Activated gamma-delta T cell treated with anti-CD3 and anti-CD28 coated beads, Interleukin-2, amount 50 U/mL, for 16 hours (primary cell): ENCODE measurements at regions not wholly inside any gene's neighbourhood (a gene's known extent, or its start where the extent isn't known, plus 50 kb on each side); places are given as distances from the start of the nearest gene placed in this dataset.

ENCODE experiments used
- DNase-seq: peaks from one replicate; pipeline ENCODE4 v3.0.0-alpha.2; 2020; ENCODE audit warnings: low read depth

DNA sequence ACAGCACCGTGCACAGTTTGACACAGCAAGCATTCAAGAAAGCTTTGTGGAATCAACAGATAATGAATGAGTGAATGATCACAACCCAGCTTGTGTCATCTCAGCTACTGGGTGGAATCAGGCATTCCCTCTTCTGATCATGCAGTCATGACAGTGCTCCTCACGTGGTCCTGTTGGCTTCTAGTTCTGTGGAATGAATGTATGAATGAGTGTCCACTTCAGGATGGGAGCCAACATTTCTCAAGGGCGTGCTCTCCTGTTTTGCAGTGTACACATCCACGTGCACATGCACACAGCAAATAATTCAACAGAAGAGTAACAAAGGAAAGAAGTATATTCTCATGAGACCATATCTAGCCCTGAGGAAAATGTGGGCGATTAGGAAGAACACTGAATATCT, 133.1 kb upstream of the NPVF start:
- DNase-seq, result no peak

DNA sequence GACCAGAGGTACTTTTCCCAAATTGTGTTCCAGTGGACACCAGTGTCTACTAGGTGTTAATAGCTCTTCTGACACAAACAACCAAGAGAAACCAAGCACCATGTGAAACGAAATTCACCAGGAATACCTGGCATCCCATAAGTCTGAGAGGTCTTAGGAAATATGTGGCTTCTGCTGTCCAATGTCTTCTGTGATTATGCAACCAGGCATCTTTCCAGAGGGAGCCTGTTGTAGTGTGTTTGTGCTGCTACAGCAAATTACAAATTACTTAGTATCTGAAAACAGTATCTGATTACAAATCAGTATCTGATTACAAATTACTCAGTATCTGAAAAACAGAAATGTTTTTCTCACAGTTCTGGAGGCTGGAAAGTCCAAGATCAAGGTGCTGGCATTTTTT, 133.6 kb upstream of the NPVF start:
- DNase-seq, result no peak

DNA sequence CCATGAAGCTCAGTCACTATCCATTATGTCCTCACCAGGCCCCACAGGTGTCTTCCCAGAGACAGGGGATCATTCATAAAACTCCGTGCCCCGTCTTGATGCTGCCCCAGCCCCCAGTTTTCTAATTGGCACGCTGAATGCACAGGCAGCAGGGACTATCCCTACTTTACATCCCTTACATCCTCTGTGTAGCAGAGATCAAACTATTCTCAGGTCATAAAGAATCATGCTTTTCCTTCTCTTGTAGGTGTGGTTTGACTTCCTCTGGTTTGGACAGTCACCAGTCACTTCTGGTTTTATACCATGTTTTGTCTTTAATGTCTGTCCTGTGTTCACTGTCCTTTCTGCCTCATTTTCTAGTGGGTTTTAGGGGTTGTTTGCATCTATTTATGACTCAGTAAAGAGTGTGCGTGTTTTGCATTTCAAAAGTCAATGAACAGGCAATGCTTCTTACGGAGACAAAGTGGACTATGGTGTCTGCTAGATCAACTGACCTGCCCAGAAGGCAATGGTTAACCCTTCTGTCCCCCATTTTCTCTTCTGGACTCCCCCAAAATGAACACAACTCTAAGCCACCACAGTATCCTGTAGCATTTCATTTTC, 140.4 kb upstream of the NPVF start:
- DNase-seq, result no peak

DNA sequence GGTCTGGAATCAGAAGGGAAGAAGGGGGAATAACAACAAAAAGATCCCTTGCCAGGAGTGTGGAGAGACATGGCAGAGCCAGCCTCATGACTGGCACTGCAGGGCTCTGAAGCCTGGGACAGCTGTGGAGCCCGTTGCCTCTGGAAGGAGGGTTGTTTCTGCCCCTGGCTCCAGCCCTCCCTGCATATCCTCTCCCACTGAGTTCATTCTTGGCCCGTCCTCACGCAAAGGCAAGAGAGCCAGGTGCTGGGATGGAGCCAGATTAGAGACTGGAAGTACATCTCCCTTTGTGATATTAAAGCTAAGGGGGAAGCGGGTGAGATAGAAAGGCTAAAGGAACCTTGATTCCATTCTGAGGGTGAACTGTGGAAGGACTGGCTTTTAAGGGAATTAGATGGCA, 141.5 kb upstream of the NPVF start:
- DNase-seq, result no peak

DNA sequence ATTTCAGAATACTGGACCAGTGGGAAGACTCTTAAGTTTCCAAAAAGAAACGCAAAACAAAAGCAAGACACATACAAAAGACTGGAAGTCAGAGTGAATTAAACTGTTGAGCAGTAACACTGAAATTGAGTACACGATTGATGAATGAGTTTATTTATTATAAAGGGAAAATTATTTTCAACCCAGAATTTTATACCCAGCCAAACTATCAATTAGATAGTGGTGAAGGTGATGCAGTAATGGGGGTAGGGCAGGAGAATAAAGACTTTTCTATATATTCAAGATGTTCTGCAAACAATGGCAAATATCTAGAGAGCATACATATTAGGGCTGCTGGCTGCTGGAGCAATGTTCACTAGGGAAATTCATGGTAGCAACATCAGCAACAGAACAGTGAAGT, 143.7 kb upstream of the NPVF start:
- no peak for DNase-seq

DNA sequence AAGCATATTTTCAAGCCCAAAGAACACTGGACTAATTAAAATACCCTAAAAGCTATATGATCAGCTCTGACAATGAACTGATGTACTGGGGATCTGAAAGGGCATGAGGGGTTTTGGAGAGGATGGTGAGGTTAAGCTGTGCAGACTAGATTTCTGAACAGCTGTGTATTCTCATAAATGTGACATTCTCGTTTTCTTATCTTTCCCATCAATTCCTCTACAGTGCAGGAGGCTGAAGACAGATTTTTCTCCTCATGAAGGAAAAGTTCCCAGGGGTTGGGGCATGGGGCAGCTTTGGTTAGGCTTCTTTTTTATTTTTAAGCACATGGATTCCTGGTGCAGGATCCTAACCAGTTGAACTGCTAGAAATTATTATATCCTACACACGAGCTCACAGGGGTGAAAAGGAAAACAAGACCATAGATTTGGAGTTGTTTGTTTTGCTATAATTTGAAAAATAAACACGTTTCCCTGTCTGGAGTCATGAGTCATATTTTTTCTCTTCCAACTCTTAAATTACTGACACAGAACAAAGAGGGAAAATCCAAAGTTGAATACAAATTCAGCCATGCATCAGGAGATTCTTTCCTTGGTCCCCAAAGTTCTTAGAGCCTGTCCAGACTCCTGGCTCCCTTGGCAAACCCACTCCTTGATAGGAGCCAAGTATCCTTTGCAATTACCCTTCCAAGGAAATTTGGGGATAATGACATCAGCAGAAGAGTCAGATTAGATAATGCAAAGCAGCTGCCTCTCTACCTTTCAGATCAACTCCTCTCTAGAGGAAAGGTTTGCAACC, 147.7 kb upstream of the NPVF start:
- no peak for DNase-seq

DNA sequence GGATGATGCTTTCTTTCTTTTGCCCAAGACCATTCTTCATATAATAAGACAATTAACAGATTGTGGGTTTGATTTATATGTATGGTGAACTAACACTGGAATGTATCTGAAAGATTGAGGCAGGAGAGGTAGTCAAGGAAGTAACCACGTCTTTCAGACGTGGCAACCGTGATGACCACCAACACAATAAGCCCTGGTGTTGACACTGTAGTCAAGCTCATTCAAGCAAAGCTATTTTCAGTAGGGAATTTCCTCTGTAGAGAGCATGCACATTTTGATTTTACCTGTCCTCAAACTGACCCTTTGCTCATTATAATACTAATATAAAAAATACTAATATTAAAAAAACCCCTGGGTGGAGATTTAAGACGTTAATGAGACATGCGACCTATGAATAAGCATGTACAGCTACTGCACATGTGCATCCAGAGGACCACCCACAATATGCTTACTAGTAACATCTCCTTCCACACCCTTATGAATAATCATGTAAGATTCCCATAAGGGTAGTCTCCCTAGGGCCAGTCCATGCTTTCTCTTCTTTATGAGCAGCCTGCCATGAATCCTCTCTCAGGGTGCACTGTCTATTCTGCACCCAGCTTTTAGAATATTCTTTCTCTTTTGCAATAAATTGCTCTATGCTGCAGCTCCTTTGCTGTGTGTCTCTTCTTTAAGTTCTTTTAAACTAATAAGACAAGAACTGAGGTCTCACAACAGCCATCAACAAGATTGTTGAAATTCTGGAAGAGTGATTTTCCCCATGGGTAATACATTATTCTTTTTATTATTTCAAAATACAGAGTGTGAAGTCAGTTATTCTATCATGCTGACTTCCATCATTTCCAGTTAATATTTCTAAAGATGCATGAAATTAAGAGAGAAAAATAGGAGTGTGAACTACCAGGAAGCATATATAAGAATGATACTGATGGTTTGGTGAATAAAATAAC, 151.3 kb upstream of the NPVF start:
- DNase-seq, result no peak

DNA sequence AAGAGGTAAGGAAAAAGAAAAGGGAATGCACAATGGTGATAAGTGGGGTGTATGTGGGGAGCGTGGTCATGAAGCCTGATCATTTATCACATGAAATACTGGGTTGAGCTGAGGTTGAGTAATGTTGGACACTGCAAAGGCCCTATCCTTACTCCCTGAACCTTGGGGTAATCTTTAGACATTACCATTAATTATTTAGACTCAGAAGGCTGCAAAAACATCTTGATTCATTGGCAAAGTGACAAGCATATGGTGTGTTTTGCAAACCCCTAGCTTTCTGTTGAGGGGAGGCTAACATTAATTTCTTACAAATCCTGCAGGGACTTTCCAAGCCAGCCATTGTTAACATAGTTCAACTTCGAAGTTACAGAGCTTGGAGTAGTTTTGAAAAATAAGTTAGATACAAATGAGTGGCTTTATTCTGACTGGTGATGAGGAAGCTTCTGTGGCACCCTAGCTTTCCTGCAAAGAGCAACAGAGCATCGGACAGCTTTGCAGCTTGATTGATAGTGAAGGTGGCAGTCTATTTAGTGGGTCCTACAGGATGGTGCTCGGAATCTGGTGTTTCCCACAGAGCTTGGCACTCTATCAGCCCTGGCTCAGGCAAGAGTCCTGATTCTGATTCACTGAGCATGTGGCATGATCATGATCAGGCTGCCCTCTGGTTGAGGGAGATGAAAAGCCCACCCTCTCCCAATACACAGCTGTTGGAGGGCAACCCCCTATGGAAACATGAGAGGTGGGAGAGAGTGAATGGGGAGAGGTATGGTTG, 153.7 kb upstream of the NPVF start:
- DNase-seq, result no peak

DNA sequence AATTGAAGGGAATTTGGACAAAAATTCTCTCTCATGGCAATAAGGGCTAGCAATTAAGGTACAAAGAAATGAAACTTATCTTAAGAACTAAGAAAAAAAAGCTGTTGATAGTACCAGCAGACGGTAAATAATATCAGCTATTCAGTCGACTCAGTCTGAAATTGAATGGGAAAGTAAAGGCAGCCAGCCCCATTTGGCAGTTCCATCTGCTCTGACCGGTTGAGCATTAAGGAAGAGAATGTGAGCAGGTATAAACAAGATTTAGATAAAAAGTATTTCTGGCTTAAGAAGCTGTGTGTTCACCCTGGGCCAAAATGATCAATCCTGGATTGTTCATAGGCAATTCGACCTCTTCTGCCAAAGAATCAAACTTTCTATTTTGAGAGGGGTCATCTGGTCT, 154.6 kb upstream of the NPVF start:
- no peak for DNase-seq

DNA sequence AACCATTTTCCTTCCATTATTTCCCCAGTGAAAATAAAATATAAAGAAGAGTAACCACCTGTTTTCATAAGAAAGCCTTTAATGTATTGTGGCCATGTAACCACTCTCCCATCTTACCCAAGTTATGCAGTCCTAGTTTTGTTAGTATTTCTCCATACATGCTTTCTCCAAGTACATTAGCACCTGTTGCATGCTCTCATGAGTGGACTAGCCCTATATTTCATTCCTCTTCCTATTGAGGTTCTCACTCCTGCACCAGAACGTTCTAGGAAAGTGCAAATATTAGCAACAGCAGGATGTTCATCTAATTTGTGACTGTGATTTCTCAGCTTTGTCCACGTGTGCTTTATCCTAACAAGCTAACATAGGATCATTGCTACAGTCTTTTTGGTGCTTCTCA, 155.1 kb upstream of the NPVF start:
- DNase-seq, result no peak

DNA sequence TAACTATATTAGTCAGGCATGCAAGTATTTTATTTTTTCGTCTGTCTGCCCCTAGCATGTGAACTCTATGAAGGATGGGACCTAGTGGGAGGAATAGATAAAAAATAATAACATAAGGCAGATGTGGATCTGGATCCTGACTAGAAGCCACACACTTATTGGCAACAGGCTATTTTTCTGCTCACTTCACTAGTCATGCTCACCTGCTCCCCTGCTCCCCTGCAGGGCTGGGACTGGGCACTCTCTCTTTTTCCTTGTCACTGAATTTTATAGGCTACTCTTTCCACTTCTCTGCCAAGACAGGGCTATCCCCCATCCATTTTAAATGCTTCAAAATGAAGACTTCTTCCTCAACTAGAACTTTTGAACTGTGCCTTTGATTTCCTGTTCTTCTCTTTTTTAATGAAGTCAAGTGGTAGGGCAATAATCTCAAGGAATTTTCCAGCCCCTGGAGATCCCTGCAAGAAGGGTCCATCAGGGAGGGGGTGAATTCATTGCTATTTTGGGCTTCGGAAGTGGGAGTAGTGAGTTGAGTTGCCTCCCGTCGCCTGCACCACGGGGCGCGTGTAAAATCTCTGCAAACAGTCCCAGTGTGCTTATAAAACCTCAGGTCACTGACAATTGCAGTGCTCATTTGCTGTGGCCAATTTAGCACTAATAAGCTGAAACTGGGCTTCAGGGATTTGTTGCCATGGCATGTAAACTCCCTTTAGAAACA, 156.7 kb upstream of the NPVF start:
- no peak for DNase-seq

DNA sequence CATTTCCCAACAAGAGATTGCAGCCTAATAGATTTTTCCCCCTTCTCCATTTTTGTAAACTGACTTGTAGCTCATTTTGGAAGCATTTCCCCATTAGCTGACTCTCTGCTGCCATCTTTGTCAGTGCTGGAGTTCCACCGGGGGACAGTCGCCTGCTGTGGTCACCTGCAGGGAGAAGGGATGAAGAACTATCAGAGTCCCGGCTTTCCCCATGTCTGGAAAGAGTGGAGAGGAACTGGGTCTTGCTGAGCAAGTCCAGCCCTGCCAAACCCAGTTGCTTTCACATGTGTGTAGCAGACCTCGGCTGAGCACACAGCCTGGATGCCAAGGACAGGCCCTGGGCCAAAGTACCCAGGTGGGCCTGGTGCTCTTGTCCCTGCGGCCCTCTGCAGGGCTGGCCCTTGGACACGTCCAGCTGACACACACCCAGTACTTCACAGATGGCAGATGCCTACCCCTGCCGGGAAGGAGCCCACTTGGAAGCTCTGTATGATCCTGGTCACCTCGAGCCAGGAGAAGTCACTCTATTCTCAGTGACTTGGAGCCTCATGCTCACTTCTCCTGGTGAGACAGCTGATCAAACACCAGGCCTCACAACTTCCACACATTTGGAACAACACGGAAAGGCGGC, 157.3 kb upstream of the NPVF start:
- no peak for DNase-seq

DNA sequence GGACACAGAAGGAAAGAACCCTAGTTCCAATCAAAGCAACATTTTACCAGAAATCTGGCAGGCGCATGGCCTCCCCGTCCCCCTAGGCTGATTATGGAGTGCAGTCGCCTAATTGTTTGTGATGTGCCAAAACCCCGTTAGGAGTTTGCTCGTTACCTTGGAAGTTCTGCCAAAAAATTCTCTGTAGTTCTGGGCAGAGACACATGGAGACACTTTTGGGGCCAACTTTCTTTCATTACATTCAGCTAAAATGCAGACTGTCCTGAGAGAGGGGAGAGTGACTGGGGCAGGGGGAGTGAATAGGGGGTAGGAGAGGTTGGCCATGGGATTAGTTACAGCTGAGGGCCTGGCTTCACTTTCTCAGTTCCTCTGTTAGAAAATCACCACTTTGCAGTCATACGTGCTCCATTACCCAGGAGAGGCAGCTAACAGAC, 158.0 kb upstream of the NPVF start:
- no peak for DNase-seq

DNA sequence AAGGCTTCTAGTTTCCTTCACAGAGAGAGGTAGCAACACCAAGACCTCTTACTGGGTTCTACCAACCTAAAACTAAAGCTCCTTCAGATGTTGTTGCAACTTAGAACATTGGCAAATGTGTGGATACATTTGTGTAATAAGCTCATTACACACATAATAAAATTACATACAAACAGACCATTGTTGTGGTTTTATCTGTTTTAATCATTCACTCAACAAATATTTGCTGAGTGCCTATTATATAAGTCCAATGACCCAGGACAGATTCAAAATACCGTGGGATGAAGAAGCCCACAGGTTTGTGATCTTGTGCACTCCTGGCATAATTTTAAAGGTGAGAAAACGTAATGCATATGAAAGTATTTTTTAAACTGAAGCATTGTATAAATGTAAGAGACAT, 160.4 kb upstream of the NPVF start:
- DNase-seq, result no peak

DNA sequence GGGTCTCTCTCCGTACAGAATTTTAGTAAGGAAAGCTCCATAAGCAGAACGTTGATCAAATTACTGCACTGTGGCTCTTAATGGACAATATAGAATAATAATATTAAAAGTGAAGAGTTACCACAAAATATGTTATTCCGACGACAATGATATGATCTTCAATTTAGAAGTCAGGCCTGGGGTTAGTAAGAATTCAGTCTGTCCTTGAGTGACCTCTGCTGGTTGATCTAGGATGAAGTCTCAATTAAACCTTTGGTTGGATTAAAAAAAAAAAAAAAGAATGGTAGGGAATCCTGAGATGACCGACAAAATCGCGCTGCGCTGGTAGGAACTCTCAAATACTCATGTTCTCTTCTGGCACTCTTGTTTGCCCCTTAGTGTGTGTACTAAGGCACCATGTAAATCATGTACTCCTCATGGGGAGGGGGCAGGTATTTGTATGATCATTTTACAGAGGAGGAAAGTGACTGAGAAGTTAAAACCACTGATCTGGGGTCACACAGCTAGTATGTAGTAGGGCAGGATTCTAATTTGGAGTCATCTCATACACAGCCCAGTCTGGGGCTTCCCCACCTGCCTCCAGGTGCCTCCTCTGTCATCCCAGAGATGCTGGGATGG, 161.3 kb upstream of the NPVF start:
- DNase-seq, result no peak

DNA sequence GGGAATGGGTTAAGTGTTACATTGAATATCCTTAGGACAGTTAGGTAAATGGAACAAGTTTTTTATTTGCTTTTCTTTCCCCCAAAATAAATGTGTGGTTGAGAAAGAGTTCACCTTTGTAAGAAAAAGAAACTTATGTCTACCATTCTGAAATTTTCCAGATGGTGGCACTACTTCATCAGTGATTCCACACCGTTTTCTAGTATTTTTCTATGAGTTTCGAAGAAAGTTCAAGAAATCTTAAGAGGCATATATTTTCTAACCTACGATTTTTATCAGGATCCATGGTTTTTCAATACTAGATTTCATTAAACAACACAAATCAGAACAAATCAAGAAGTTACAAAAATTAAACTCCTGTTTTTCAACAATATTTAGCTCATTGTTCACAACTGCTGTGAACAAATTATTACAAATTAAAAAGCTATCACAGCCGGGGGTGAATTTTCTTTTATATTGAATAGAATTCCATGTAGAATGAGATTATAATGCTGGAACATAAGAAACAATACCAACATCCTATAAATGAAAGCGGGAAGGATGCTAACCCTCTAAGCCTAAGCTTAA, 163.1 kb upstream of the NPVF start:
- DNase-seq, result no peak

DNA sequence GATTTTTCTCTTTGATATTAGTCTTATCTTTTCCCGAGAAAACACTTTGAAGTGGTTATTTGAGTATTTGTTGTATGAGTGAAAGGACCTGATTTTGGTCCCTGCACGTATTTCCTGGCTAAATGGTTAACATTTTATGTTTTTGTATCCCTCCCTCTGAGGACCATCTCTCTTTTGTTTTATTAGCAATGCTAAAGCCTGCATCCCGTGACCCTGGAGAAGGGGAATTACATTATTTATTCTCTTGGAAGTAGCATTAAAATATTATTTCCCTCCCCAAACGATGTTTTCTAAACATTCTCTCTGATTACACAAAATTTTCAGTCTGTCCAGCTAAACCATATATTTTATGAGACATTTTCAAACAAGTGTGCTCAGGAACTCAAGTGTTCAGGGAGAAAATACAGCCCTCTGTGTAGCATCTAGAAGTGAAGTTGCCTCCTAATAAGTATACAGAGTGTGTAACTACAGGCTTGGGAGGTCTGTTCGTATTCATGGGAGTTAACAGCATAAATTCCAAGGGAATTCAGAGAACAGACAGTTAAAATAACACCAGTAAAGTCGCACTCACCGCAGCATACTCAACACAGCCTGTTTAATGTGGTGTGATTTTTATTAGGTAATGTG, 163.8 kb upstream of the NPVF start:
- DNase-seq, result no peak

DNA sequence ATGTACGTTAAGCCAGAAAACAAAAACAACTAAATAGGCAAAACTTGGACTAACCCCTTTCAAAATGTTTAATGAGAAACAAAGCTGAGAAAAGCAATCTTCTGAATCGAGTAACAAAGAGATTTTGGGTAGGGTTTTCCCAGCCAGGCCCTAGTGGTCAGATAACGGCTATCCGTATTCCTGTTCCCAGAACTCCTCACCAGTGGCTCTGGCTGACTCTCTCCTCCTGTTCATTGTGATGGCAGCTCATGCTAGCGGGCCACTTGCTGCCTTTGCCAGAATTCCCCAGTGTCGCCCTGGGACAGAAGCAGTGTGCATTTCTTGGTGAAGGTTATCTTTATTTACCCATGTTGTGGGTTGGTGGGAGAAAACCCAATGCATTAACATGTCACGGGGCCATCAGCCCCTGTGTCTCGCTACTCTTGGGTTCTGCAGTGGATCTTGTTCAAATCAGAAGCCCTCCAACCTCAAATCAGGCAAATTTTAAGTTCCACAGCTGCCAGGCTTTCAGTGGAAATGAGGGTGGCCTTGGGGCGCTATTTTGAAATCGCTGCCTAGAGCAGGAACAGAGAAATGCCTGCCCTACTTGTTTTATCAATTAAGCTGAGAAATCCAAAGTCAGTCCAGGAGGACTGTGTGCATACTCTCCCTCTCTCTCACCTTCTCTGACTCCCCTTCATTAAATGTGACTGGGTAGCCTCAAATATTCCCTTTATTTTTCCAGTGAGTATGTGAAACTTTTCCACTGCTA, 164.5 kb upstream of the NPVF start:
- no peak for DNase-seq

DNA sequence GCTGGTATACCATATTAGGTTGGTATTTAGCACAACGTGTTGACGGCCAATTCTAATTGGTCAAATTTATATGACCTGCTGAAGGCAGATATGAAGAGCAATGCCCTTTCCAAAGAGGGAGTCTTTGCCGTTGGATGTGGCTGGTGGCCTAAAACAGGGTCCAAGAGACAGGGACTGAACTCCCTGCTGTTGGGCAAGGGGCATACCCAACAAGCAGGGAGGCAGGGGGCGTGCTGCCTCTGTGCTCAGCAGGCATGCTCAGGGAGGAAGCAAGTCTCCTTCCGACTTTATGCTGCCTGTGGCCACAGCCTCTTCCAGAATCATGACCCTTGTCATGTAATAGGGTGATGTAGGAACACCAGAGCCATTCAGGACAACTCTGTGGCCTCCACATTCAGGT, 167.7 kb upstream of the NPVF start:
- no peak for DNase-seq
